Erythroblast (primary cell): ENCODE measurements at regions not wholly inside any gene's neighbourhood (a gene's known extent, or its start where the extent isn't known, plus 50 kb on each side); places are given as distances from the start of the nearest gene placed in this dataset.

Experiments
- GATA1 ChIP-seq: IDR thresholded peaks from 2 replicates; pipeline ENCODE4 v1.6.1; 2011; ENCODE audit warnings: low read depth, mild to moderate bottlenecking, control low read depth, low read length, moderate library complexity
- POLR2A ChIP-seq: IDR thresholded peaks from 2 replicates; pipeline ENCODE4 v1.6.1; 2011; ENCODE audit warnings: mild to moderate bottlenecking, low read length

GRCh38 chr5:30638899-30639298 is 554.6 kb upstream of the CDH6 start:
- TF ChIP-seq POLR2A, result no peak
- no peak for TF ChIP-seq GATA1
